ENCODE measurements at regions not wholly inside any gene's neighbourhood (a gene's known extent, or its start where the extent isn't known, plus 50 kb on each side); places are given as distances from the start of the nearest gene placed in this dataset.

- Histone ChIP-seq H3K9me3 (ENCODE audit: control insufficient read depth in 1 of 2, insufficient read depth in 1 of 2, low read depth in 1 of 2, low read length in 2 of 2) (peaks cover 5 to 11% of the 10 kb centered on the region in 2 experiments; a peak in 2 of 4 replicates), H3K27me3 (ENCODE audit: insufficient read depth, low read length) (no peaks in the 10 kb centered on the region), H3K4me2 (ENCODE audit: low read length) (no peak overlapping the region), H2AFZ (ENCODE audit: low read depth, low read length, poor library complexity, severe bottlenecking) (no peak overlapping the region), H3K4me3 (replicated peaks in 1 of 2; ENCODE audit: low read depth in 1 of 2, low read length in 2 of 2) (no peak overlapping the region), H4K20me1 (ENCODE audit: insufficient read depth) (no peaks in the 10 kb centered on the region), H3K9me2 (ENCODE audit: insufficient read depth) (no peaks in the 10 kb centered on the region), H3K36me3 (ENCODE audit: control insufficient read depth in 1 of 2, insufficient read depth in 2 of 2, low read length in 2 of 2) (no peaks in the 10 kb centered on the region), H3K9ac (ENCODE audit: low read length) (no peak overlapping the region), H3K4me1 (ENCODE audit: control insufficient read depth in 1 of 2, insufficient read depth in 2 of 2, low read length in 2 of 2) (no peaks in the 10 kb centered on the region), H3K27ac (ENCODE audit: low read depth, low read length) (no peak overlapping the region), H3K79me2 (ENCODE audit: insufficient read depth, low read length) (no peaks in the 10 kb centered on the region)
- no peak for ATAC-seq
- no peak for TF ChIP-seq EZH2phosphoT487 (IDR thresholded peaks at IDR 0.05; ENCODE audit: borderline replicate concordance)
- no peak for TF ChIP-seq TCF7L2 (IDR thresholded peaks at IDR 0.05; ENCODE audit: borderline replicate concordance, extremely low read depth, insufficient read depth, insufficient read length)
- no peak for TF ChIP-seq YY1 (IDR thresholded peaks at IDR 0.05; ENCODE audit: extremely low read depth, insufficient replicate concordance, low read depth, low read length)
- no peak for TF ChIP-seq SRF (IDR thresholded peaks at IDR 0.05; ENCODE audit: low read depth)
- RAD21 ChIA-PET (ENCODE audit: low non-redundant PET in 1 of 2, low total read pairs in 2 of 2, uncharacterized antibody in 2 of 2, unreplicated experiment in 2 of 2): no interaction called here
- CTCF ChIA-PET: no interaction called here
- no TSS peak for BruUV-seq (replicated peaks)
- no peak for DNase-seq (ENCODE audit: low read depth, low spot score)
- POLR2A ChIA-PET: no interaction called here
- intact Hi-C loops (cut with micrococcal nuclease): no loop called here
Measured at GRCh38 chr22:47681411-47682165, 919.1 kb downstream of the TBC1D22A start.

GRCh38 chr22:47678636-47679287 is 916.3 kb downstream of the TBC1D22A start:
- BruUV-seq (replicated peaks): no TSS peak
- H3K79me2 ChIP-seq (ENCODE audit: insufficient read depth, low read length): no peaks in the 10 kb centered on the region
- H3K9ac ChIP-seq (ENCODE audit: low read length): no peak overlapping the region
- no peak overlapping the region for H3K4me3 ChIP-seq (replicated peaks in 1 of 2; ENCODE audit: low read depth in 1 of 2, low read length in 2 of 2)
- H3K4me2 ChIP-seq (ENCODE audit: low read length): no peak overlapping the region
- no peaks in the 10 kb centered on the region for H4K20me1 ChIP-seq (ENCODE audit: insufficient read depth)
- DNase-seq (ENCODE audit: low read depth, low spot score): no peak
- ChIA-PET RAD21 (ENCODE audit: low non-redundant PET in 1 of 2, low total read pairs in 2 of 2, uncharacterized antibody in 2 of 2, unreplicated experiment in 2 of 2) (no interaction called here), CTCF (no interaction called here), POLR2A (no interaction called here)
- no peaks in the 10 kb centered on the region for H3K9me2 ChIP-seq (ENCODE audit: insufficient read depth)
- no peaks in the 10 kb centered on the region for H3K4me1 ChIP-seq (ENCODE audit: control insufficient read depth in 1 of 2, insufficient read depth in 2 of 2, low read length in 2 of 2)
- H3K36me3 ChIP-seq (ENCODE audit: control insufficient read depth in 1 of 2, insufficient read depth in 2 of 2, low read length in 2 of 2): no peaks in the 10 kb centered on the region
- intact Hi-C loops (cut with micrococcal nuclease): no loop called here
- no peak for ATAC-seq
- no peaks in the 10 kb centered on the region for H3K27me3 ChIP-seq (ENCODE audit: insufficient read depth, low read length)
- H3K27ac ChIP-seq (ENCODE audit: low read depth, low read length): no peak overlapping the region
- H3K9me3 ChIP-seq (ENCODE audit: control insufficient read depth in 1 of 2, insufficient read depth in 1 of 2, low read depth in 1 of 2, low read length in 2 of 2): peaks cover 3 to 5% of the 10 kb centered on the region in 2 experiments; a peak in 2 of 4 replicates
- H2AFZ ChIP-seq (ENCODE audit: low read depth, low read length, poor library complexity, severe bottlenecking): no peak overlapping the region
- TF ChIP-seq ATF3 (IDR thresholded peaks at IDR 0.05): no peak
- TF ChIP-seq JUND (IDR thresholded peaks at IDR 0.05): no peak
- no peak for TF ChIP-seq YY1 (IDR thresholded peaks at IDR 0.05; ENCODE audit: extremely low read depth, insufficient replicate concordance, low read depth, low read length)
- no peak for TF ChIP-seq EZH2 (IDR thresholded peaks at IDR 0.05)
- no peak for TF ChIP-seq MAX (IDR thresholded peaks at IDR 0.05)
- no peak for TF ChIP-seq CEBPB (IDR thresholded peaks at IDR 0.05; ENCODE audit: low read depth)
- TF ChIP-seq FOSL1 (IDR thresholded peaks at IDR 0.05; ENCODE audit: low read depth): no peak
- no peak for TF ChIP-seq CTCF (IDR thresholded peaks at IDR 0.05 in 2 of 3, conservative IDR thresholded peaks at IDR 0.05 in 1 of 3; ENCODE audit: borderline replicate concordance in 1 of 3, insufficient read depth in 1 of 3, low read depth in 2 of 3, low read length in 2 of 3)
- no peak for TF ChIP-seq CBX3 (IDR thresholded peaks at IDR 0.05; ENCODE audit: low read depth)
- no peak for TF ChIP-seq ZFX (IDR thresholded peaks at IDR 0.05)
- TF ChIP-seq RAD21 (IDR thresholded peaks at IDR 0.05; ENCODE audit: low read depth): no peak
- TF ChIP-seq ELF1 (IDR thresholded peaks at IDR 0.05; ENCODE audit: borderline replicate concordance, low read depth): no peak
- TF ChIP-seq POLR2A (IDR thresholded peaks at IDR 0.05; ENCODE audit: borderline replicate concordance, extremely low read depth, insufficient read depth, insufficient read length): no peak
- TF ChIP-seq EZH2phosphoT487 (IDR thresholded peaks at IDR 0.05; ENCODE audit: borderline replicate concordance): no peak
- no peak for TF ChIP-seq ZNF274 (IDR thresholded peaks at IDR 0.05; ENCODE audit: low read depth, low read length)
- TF ChIP-seq EGR1 (IDR thresholded peaks at IDR 0.05; ENCODE audit: low read depth): no peak
- no peak for TF ChIP-seq TCF7L2 (IDR thresholded peaks at IDR 0.05; ENCODE audit: borderline replicate concordance, extremely low read depth, insufficient read depth, insufficient read length)
- no peak for TF ChIP-seq SIN3A (IDR thresholded peaks at IDR 0.05; ENCODE audit: low read depth)
